Fibroblast of peridontal ligament (primary cell): ENCODE measurements at regions not wholly inside any gene's neighbourhood (a gene's known extent, or its start where the extent isn't known, plus 50 kb on each side); places are given as distances from the start of the nearest gene placed in this dataset.
"Not testable (repeated sequence)": the region's sequence is repeated elsewhere in the genome, so short reads cannot be mapped to it uniquely, and the experiment has no call there.

Experiments used
- DNase-seq: peaks from one replicate; pipeline ENCODE4 v3.0.0-alpha.2; 2010; ENCODE audit errors: extremely low read depth

DNA sequence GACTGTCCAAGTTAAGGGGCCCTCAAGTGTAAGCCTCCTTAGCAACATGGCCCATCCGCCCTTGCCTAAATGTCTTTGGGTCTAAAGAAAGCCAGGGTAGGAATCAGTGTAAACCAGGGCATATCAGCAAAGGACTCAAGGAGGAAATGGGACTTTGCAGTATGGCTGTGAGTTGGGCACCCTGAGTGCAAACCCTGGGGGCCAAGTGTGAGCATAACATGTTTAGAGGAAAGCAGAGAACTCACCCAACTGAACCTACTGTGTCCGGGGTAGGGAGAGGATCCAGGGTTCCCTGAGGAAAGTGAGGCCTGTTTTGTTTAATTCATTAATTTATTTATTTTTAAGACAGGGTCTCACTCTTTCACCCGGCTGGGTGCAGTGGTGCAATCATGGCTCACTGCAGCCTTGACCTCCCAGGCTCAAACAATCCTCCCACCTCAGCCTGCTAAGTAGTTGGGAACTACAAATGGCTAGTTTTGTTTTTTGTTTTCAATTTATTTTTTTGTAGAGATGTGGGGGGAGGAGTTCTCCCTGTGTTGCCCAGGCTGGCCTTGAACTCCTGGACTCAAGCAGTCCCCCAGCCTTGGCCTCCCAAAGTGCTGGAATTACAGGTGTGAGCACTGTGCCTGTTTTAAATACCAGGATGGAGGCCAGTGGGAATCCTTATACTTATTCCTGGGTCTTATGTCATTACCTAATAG lies 51.0 kb upstream of the ACTR3 start:
- DNase-seq: no peak

DNA sequence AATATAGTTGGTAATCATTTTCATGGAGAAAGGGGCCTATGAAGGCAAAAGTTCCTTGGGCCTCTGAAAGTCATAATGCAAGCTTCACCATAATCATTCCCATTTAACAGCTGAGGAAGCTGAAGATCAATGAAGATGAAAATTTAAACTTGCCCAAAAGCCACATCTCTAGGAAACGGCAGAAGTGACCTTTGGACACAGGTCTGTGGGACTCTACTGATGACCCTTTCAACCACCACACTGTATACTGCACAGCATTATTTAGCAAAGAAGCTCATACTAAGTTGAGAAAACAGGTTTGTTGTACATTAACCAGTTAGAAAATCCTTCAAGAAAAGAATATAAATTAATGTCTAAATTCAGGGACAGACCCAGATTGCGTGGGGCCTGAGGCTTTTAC lies 51.6 kb upstream of the ACTR3 start:
- no peak for DNase-seq

DNA sequence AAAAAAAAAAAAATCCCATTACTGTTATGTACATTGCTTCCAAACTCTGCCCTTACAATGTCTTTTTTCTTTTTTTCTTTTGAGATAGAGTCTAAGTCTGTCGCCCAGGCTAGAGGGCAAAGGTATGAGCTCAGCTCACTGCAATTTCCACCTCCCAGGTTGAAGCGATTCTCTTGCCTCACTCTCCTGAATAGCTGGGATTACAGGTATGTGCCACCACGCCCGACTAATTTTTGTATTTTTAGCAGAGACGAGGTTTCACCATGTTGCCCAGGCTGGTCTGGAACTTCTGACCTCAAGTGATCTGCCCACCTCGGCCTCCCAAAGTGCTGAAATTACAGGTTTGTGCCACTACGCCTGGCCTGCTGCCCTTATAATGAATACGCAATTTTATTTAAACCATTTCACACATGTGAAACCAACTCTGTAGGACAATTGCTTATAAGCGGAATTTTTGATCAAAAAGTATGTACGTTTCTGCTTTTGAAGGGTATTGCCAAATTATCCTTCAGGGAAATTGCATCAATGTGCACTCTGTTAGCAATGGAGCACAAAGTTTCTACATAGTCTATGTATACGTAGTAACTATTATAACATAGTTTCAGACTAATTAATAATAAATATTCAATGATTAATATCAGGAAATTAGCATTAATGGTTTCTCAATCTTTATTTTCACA lies 55.7 kb upstream of the ACTR3 start:
- no peak for DNase-seq

DNA sequence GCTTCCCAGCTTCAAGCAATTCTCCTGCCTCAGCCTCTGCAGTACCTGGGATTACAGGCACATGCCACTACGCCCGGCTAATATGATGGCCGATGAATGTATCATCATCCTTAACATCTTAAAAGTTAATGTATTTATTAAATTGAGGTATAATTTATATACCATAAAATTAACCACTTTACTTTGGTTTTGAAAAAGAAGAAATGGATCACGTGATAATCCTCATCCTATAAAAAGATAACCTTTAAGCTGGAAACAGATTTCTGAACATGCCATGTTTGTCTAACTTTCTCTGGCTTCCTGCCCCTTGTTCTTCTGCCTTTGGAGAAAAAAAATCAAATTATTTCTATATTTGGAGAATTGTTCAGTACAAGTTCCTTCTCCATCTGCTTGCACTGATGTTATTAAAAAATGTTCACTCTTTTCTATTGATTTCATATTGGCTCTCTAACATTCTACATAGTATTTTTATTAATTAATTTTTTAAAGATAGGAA lies 57.0 kb upstream of the ACTR3 start:
- DNase-seq: no peak

DNA sequence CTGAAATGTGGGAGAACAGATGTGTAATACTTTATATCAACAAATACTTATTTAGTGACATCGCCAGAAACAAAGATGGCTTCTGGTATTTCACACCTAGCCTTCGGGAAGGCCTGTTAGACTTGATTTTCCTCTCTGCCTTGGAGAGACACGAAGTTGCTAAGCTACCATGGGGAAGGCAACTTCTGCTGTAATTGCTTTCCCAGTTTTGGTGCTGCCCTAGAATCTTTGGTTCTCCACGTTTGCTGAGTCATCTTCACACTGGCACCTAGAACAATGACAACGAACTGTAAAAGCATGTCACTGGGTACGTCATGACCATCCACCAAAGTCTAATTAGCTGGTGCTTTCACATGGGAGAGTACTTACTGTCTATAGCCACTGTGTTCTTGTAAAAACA lies 58.7 kb upstream of the ACTR3 start:
- peak; percentile 61 for DNase-seq

DNA sequence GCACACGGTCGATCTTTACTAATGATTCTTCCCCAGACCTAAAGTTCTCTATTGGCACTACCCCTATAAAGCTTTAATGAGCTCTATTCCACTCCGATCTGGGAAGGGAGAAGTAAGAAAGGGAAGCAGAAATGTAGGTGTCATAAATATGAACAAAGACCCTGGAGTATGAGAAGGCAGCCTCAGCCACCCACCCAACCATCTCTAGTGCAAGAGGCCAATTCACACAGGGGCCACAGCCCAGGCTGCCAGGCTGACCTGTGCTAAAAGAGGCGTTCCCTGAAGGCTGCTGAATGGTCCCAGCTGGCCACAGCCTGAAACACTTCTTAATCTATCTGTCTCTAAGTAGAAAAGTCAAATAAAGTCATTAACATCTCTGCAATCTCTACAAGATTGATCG lies 60.1 kb upstream of the ACTR3 start:
- no peak for DNase-seq

DNA sequence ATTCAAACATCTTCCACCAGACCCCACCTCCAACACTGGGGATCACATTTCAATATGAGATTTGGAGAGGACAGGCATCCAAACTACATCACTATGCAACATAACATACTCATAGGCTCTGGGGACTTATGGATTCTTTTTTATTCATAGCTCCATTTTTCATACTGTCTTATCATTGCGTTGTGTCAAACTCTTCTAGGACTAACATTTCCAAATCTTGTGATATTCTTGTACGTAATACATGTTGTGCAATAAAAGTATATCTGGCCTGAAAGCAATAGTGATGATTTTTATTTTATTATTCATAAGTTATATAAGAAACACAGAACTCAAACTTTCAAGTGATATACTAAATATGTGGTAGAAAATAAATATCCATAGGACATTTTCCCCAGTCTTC lies 60.6 kb upstream of the ACTR3 start:
- no peak for DNase-seq

DNA sequence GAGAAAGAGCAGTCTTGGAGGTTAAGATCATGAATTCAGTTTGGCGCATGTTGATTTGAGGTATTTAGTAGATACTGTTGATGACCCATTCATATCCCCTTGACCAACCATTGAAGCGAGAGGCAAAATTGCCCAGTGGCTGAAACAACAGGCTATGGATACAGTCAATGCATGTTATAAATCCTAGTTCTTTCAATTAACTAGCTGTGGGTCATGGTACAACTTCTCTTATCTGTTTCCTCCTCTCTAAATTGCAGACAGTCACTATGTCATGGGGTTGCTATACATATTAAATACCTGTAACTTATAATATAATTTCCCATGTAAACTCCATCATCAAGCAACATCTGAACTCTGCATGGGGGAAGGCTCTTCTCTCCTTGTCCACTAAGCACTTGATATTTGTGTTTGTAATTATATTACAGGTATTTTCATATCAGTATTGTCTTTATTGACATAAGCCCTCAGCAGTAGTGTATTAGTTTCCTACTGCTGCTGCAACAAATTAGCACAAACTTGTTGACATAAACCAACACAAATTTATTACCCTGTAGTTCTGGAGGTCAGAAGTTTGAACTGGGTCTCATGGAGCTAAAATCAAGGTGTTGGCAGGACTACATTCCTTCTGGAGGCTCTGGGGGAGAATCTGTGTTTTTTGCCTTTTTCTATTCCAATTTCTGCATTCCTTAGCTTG lies 61.7 kb upstream of the ACTR3 start:
- no peak for DNase-seq

DNA sequence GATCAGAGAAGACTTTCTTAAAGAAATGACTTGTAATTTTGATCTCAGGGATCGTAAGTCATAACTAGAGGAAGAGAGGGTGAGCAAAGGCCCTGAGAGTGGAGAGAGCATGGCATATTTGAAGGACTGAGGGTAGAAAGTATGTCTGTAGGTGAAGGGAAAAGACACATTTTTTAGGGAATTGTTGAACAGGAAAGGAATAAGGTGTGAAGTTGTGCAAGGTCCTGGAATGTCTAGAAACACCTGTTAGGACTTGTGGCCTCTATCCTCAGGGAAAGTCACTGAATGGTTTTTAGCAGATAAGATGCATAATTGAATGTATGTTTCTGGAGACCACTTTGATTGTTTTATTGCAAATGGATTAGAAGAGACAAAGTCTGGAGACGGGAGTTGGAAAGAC lies 62.5 kb upstream of the ACTR3 start:
- no peak for DNase-seq

DNA sequence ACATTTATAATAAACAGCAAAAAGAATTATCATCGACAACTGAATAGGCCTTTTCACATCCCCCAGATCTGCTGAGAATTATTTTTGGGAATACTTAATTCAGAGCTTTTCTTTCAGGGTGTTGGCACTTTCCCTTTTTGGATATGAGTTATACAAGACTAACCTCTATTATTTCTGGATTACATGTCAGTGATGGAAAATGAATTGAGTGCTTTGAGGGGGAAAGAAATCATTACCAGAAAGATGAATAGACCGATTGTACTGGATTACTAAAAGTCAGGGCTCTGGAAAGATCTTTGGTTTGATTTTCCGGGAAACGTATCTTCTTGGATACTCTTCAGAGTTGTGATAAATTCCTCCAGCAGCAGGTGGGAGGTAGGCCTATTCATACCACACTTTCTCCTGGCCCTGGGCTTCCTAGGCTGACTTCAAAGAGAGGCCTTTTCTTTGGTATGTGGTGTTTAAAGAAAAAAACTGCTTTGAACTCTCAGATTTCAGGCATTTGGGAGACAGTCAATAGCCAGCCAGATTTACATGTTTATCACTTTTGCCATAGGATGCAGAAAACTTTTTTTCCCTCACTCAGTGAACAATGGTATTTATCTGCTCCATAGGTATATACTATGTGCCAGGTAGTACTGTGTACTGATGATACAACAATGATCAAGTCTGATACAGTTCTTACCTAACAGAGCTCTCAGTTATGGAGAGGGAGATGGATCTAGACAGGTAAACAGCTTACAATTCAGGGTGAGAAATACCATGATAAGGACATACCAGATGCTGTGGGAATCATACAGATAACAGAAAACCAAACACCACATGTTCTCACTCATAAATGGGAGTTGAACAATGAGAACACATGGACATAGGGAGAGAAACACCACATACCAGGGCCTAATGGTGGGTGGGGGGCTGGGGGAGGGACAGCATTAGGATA lies 63.3 kb upstream of the ACTR3 start:
- no peak for DNase-seq

DNA sequence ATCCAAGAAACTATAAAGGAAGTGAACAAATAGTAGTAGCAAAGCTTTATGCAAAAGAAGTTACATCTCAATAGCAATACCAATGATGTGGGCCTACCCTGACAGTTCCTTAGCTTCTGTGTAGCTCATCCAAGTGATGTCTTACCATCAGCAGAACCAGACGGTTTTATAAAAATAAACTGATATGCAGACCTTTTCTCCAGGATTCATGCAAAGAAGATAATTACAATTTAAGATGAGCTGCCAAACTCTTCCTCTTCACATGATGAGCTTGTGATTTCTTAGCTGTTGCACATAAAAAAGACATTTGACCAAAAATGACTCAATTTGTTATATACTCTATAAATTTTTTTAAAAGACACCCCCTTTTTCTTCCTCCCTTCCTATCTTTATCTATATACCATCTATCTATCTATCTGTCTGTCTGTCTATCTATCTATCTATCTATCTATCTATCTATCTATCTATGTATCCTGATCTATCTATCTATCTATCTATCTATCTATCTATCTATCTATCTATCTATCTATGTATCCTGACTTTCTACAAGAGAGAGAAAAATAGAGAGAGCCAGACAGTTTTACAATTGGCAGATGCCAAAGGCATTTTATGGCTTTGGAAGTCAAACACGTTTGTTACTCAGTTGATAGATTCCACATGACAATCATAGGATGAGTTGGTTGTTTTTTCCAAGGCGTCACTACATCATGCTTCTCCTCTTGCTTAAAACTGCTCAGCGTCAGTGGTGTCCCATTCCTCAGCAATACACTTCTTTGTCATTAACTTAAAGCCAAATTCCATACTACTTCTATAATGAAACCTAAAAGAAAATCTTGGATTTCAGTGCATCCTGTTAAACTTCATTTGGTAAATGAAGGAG lies 65.9 kb upstream of the ACTR3 start:
- DNase-seq: no peak

DNA sequence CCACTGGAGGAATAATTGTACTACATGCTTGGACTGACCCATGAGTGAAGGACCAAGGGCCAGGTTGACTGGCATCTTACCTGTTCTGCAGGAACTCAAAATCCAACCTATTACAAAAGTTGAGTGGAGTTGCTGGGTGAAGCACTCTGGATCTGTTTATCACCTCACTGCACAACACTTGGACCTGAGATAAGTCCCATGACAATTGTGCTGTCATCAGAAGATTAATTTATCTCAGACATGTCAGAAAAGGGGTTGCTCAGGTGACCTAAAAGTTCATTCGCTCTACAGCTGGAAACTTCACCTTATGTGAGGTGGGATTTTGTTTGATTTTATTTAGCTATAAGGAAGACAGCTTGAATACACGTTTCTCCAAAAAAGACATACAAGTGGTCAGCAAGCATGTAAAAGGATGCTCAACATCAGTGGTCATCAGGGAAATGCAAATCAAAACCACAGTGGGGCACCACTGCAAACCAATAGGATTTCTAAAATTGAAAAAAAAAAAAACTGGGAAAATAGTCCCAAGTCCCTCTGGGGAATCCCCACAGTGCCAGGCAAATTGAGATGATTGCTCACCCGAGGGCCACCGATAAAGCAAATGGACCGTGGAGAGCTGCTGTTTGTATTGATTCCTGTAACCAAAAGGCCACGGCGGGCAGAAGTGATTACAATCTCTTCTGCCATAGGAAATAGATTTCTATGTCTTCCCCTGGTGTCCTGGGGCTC lies 65.8 kb upstream of the SLC35F5 start:
- peak; percentile 12 for DNase-seq

DNA sequence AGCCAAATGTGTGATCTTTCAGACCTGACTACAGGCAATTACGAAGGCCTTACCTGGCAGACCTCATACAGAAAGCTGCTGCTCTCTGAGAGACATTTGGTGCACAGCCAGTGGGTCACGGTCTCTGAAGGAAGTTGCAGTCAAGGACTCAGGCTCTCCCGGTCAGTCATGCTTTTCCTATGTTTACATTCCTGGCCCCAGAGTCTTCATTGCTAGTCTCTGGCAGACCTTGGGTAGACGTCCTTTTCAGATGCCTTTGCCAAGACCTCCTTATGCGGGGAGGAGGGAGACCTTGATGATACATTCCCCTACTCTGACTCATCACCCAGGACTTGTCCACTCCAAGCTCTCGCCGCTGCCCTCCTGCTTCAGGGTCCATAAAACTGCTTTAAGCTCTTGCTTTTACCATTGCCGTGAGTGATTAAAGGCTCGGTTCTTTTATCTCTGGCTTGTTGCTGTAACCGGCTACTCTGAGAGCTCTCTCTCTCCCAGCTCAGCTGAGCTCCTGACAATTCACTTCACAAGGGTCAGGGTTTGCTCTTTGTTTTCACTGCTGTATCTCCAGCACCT lies 62.0 kb upstream of the SLC35F5 start:
- DNase-seq: peak; percentile 99

DNA sequence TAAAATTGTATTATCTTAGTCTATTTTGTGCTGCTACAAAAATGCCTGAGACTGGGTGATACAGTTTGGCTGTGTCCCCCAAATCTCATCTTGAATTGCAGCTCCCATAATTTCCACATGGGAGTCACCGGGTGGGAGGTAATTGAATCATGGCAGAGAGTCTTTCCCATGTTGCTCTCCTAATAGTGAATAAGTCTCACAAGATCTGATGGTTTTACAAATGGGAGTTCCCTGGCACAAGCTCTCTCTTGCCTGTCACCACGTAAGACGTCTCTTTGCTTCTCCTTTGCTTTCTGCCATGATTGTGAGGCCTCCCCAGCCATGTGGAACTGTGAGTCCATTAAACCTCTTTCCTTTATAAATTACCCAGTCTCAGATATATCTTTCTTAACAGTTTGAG lies 57.0 kb upstream of the SLC35F5 start:
- not testable (repeated sequence) for DNase-seq

DNA sequence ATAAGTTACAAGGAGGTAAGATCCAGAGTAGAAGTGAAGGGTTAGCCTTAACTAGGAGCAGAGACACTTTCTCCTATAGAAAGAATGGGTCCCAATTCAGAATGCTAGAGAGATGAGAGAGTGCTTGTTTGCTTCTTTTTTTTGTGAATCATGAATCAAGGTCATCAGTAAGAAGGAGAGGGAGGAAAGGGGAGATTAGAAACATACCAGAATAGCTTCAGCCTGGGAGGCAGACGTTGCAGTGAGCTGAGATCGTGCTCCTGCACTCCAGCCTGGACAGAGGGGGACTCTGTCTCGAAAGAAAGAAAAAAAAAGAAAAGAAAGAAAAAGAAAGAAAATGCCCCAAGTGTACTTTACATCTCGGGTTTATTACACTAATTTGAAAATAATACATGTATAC lies 55.8 kb upstream of the SLC35F5 start:
- peak; percentile 49 for DNase-seq

DNA sequence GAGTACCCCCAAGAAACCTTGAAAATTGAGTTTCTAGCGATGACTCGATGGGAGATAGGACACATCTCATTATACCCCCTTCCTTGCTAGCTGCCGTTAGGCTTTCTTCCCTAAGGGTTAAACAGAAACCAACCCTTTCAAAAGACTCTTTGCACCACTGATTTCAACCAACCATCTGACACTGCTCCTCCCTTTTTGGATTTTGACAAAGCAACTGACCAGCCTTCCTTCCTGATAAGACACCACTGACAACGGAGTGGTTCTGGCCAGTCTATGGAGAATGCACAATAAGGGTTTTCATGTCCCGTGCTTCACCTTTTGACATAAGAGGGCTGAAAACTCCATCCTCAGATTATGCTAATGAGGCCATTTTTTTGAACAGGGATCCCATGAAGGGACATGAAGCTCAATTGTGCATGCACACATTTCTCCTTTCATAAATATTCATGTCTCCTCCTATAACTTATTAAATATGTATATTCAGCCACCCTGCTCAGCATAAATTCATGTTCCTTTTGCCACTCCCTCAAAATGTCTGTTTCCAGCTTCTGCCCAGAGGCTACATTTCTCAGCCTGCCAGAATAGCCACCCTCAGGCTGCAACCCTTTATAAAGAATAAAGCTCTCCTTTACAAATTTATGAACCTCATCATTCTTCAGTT lies 52.8 kb upstream of the SLC35F5 start:
- no peak for DNase-seq

DNA sequence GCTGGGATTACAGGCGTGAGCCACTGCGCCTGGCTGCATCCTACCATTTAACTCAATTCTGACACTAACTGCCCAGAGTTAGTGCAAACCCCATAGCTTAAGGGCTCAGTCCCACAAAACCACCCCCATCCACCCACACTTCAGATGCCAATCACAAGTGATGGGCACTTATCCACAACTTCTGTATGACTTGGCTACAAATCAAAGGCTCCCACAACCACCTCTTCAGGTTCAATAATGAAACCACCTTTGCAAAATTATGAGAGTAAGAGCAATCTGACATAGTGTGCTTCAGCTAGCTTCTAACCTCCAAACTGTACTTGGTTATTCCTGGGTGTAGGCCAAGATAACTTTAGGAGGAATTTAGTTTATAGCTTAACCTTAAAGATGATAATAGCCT lies 51.3 kb upstream of the SLC35F5 start:
- DNase-seq: no peak

DNA sequence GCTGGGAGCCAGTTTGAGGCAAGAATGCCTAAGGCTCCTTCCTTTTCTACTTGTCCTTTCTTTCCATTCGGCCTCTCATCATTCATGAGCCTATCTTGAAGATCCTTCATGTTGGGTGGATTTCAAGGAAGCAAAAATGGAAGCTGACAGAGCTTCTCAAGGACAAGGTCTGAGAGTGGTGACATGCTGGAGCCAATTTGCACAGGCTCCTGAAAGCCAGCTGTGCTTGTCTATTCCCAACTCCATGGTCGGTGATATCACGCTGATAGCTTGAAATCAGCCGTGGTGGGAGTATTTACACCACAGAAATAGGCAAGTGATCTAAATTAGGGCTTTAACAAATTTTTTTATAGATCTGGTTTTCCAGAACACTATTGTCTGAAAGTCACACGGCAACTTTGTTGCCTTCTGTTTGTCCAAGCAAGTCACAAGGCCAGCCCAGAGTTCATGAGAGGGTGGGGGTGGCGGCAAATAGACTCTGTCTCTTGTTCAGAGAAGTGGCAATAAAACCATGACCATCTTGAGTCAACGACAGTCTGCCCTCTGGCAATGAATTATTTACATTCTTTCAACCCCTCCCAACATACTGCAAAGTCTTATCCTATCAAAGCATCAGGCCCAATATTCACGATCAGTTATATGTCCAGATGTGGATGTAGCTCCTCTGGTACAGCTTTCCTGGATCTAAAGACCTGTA lies 49.9 kb upstream of the SLC35F5 start:
- DNase-seq: no peak
